GM12878 (cell line): ENCODE measurements at regions not wholly inside any gene's neighbourhood (a gene's known extent, or its start where the extent isn't known, plus 50 kb on each side); places are given as distances from the start of the nearest gene placed in this dataset.

Source experiments
- ATAC-seq: fragments of 200-7000 bp; cut with Tn5 transposase; 3 replicates; pipeline ENCODE4 v1.9.1; 2020; ENCODE audit warnings: mild to moderate bottlenecking, moderate library complexity
- BruUV-seq: library from RNA; stranded (reverse); fragments of 400-500 nt; replicated peaks from 2 replicates; lab custom pipeline; 2021; lab: Mats Ljungman, UMichigan
- CTCF ChIA-PET: fragments of 300-600 bp; sonication (Branson Sonifier 250); formaldehyde crosslinking; extraction: SDS; loops from one replicate; lab custom pipeline; 2021; ENCODE audit warnings: inconsistent platforms; lab: Yijun Ruan, JAX
- POLR2A ChIA-PET: fragments of 350-600 bp; formaldehyde crosslinking; extraction: SDS; loops from one replicate; lab custom pipeline; 2021; ENCODE audit warnings: inconsistent platforms; lab: Charles Lee
- RAD21 ChIA-PET: fragments of 300-600 bp; sonication (Branson Sonifier 250); formaldehyde crosslinking; loops from one replicate; lab custom pipeline; 2023; ENCODE audit warnings: antibody characterized with exemption; ENCODE audit not compliant: unreplicated experiment; lab: Charles Lee
- SMC1A ChIA-PET: fragments of 300-600 bp; sonication (Branson Sonifier 250); formaldehyde crosslinking; loops from one replicate; lab custom pipeline; 2023; ENCODE audit not compliant: unreplicated experiment, uncharacterized antibody; lab: Charles Lee
- DNase-seq: peaks from one replicate; pipeline ENCODE4 v3.0.0-alpha.2; 2011; ENCODE audit warnings: low read depth, low spot score
- FAIRE-seq: peaks from 3 replicates; lab custom pipeline; 2011; peaks lifted over from hg19 to GRCh38; lab: Jason Lieb, UNC
- H2AFZ ChIP-seq: 2 replicates; pipeline ENCODE4 v1.6.0; 2011; ENCODE audit warnings: low read depth, low read length, control low read depth; ENCODE audit not compliant: control insufficient read depth
- H3K27ac ChIP-seq: 2 replicates; pipeline ENCODE4 v1.5.1; 2011; ENCODE audit warnings: control low read depth; ENCODE audit not compliant: control insufficient read depth, insufficient read depth
- H3K27me3 ChIP-seq, 2 experiments: replicated peaks in 1 of 2; 2 replicates each; pipeline versions ENCODE4 v1.6.0 to v1.6.1; 2011; ENCODE audit warnings: low read length in 1 of 2; ENCODE audit not compliant: control insufficient read depth in 2 of 2, insufficient read depth in 2 of 2
- H3K36me3 ChIP-seq, 2 experiments: 2 replicates each; pipeline ENCODE4 v1.5.1; 2011; ENCODE audit warnings: low read length in 1 of 2; ENCODE audit not compliant: control insufficient read depth in 2 of 2, insufficient read depth in 2 of 2
- H3K4me1 ChIP-seq: 2 replicates; pipeline ENCODE4 v1.6.1; 2011; ENCODE audit warnings: mild to moderate bottlenecking, low read length, moderate library complexity, mixed read lengths; ENCODE audit not compliant: control insufficient read depth, insufficient read depth
- H3K4me2 ChIP-seq: 2 replicates; pipeline ENCODE4 v1.6.0; 2011; ENCODE audit warnings: control low read depth; ENCODE audit not compliant: control insufficient read depth, insufficient read depth
- H3K4me3 ChIP-seq: fragments of 200-600 bp; sonication (generic); 2 replicates; pipeline ENCODE4 v1.5.1; 2016
- H3K79me2 ChIP-seq: 2 replicates; pipeline ENCODE4 v1.6.0; 2011; ENCODE audit warnings: low read length; ENCODE audit not compliant: control insufficient read depth, insufficient read depth
- H3K9ac ChIP-seq: 2 replicates; pipeline ENCODE4 v1.8.0; 2011; ENCODE audit warnings: low read length, control low read depth, mixed read lengths; ENCODE audit not compliant: control insufficient read depth, insufficient read depth
- H3K9me3 ChIP-seq: replicated peaks from 3 replicates; pipeline ENCODE4 v1.5.1; 2011; ENCODE audit warnings: mild to moderate bottlenecking, low read length; ENCODE audit not compliant: control insufficient read depth, insufficient read depth
- H4K20me1 ChIP-seq: 2 replicates; pipeline ENCODE4 v1.6.0; 2011; ENCODE audit not compliant: control insufficient read depth, insufficient read depth
- BHLHE40 ChIP-seq, 2 experiments: fragments of 450-650 bp in 1 of 2; IDR thresholded peaks; 2 replicates each; pipeline ENCODE4 v1.6.1; 2011 to 2017; ENCODE audit warnings: low read depth in 2 of 2, borderline replicate concordance in 1 of 2, improper control_type of control experiment in 1 of 2, low read length in 1 of 2, mild to moderate bottlenecking in 1 of 2
- DPF2 ChIP-seq: fragments of 450-650 bp; IDR thresholded peaks from 2 replicates; pipeline ENCODE4 v1.6.1; 2017; ENCODE audit warnings: mild to moderate bottlenecking
- EED ChIP-seq: sonication (generic); IDR thresholded peaks from 2 replicates; pipeline ENCODE4 v1.6.1; 2016; ENCODE audit warnings: antibody characterized with exemption, low read depth
- EP300 ChIP-seq, 2 experiments: fragments of 150-350 bp in 1 of 2; IDR thresholded peaks; 2 replicates each; pipeline ENCODE4 v1.6.1; 2011 to 2012; ENCODE audit warnings: low read depth in 2 of 2, low read length in 2 of 2, borderline replicate concordance in 1 of 2, improper control_type of control experiment in 1 of 2, inconsistent platforms in 1 of 2; ENCODE audit not compliant: control insufficient read depth in 1 of 2
- ESRRA ChIP-seq: IDR thresholded peaks from 2 replicates; pipeline ENCODE4 v1.6.1; 2012; ENCODE audit warnings: mild to moderate bottlenecking, low read length, improper control_type of control experiment
- HCFC1 ChIP-seq: fragments of 150-350 bp; IDR thresholded peaks from 2 replicates; pipeline ENCODE4 v1.6.1; 2014; ENCODE audit warnings: low read length
- IRF4 ChIP-seq: IDR thresholded peaks from 2 replicates; pipeline ENCODE4 v1.6.1; 2011; ENCODE audit warnings: low read depth, low read length
- MEF2B ChIP-seq: fragments of 450-650 bp; IDR thresholded peaks from 2 replicates; pipeline ENCODE4 v1.6.1; 2018; ENCODE audit warnings: mild to moderate bottlenecking, moderate library complexity; ENCODE audit not compliant: partially characterized antibody, poor library complexity, severe bottlenecking
- NFYB ChIP-seq: IDR thresholded peaks from 2 replicates; pipeline ENCODE4 v1.6.1; 2011; ENCODE audit warnings: low read depth, mild to moderate bottlenecking, low read length, improper control_type of control experiment, moderate library complexity; ENCODE audit not compliant: insufficient read depth
- PRDM15 ChIP-seq: fragments of 450-650 bp; formaldehyde crosslinking; IDR thresholded peaks from 2 replicates; pipeline ENCODE4 v1.4.0; 2020; ENCODE audit warnings: mild to moderate bottlenecking, moderate library complexity
- RAD51 ChIP-seq: fragments of 450-650 bp; IDR thresholded peaks from 2 replicates; pipeline ENCODE4 v1.6.1; 2016; ENCODE audit warnings: moderate library complexity, mild to moderate bottlenecking, inconsistent platforms
- RCOR1 ChIP-seq: conservative IDR thresholded peaks from 2 replicates; pipeline ENCODE4 v1.6.1; 2012; ENCODE audit warnings: low read depth, low read length, improper control_type of control experiment
- REST ChIP-seq: IDR thresholded peaks from 2 replicates; pipeline ENCODE4 v1.6.1; 2012; ENCODE audit warnings: mild to moderate bottlenecking, low read depth, low read length
- SMC3 ChIP-seq: IDR thresholded peaks from 2 replicates; pipeline ENCODE4 v1.6.1; 2011; ENCODE audit warnings: low read length, improper control_type of control experiment, borderline replicate concordance
- SPI1 ChIP-seq: IDR thresholded peaks from 2 replicates; pipeline ENCODE4 v1.6.1; 2011; ENCODE audit warnings: low read depth, mild to moderate bottlenecking, low read length, moderate library complexity, borderline replicate concordance; ENCODE audit not compliant: insufficient read depth
- SRF ChIP-seq, 2 experiments: IDR thresholded peaks; 2 replicates each; pipeline ENCODE4 v1.6.1; 2011; ENCODE audit warnings: low read depth in 2 of 2, low read length in 2 of 2, mild to moderate bottlenecking in 1 of 2, moderate library complexity in 1 of 2
- TCF12 ChIP-seq: IDR thresholded peaks from 2 replicates; pipeline ENCODE4 v1.6.1; 2011; ENCODE audit warnings: low read depth, mild to moderate bottlenecking, low read length
- ZNF622 ChIP-seq: fragments of 450-650 bp; IDR thresholded peaks from 2 replicates; pipeline ENCODE4 v1.6.1; 2017; ENCODE audit warnings: mild to moderate bottlenecking, inconsistent platforms
- WGBS: methylation state at CpG from one replicate; pipeline ENCODE4 v1.1.6; 2016; ENCODE audit warnings: low lambda C conversion rate; ENCODE audit not compliant: insufficient replicate concordance, insufficient coverage; ENCODE audit errors: missing lambda C conversion rate; 5-methylcytosine and 5-hydroxymethylcytosine counted together
- in situ Hi-C: fragments of 300-500 bp; cut with MboI; formaldehyde crosslinking; loops from 9 replicates; pipeline ENCODE4 v1.14.3; 2018; ENCODE audit warnings: mixed read lengths
- intact Hi-C: fragments of 100-400 bp; cut with micrococcal nuclease; formaldehyde crosslinking; loops from one replicate; pipeline ENCODE4 v1.14.2; 2022; ENCODE audit not compliant: unreplicated experiment

- no peaks in the 10 kb centered on the region for H3K9me3 ChIP-seq
- ChIA-PET SMC1A (no interaction called here), CTCF (interaction anchor here (0.9 to 1.6 kb wide), 3 partner anchors 10 to 130 kb away, joined by 3 to 6 read pairs (median 5); no protein-coding TSS in a partner anchor), POLR2A (no interaction called here), RAD21 (no interaction called here)
- H4K20me1 ChIP-seq = no peaks in the 10 kb centered on the region
- no peak overlapping the region for H3K27ac ChIP-seq
- no peaks in the 10 kb centered on the region for H3K36me3 ChIP-seq
- H3K4me3 ChIP-seq = no peak overlapping the region
- in situ Hi-C loops (no loop called here), intact Hi-C loops (no loop called here)
- no peak for DNase-seq
- WGBS = 6% methylated on average over 18 of the region's 18 CpGs
- H3K9ac ChIP-seq = no peak overlapping the region
- no peaks in the 10 kb centered on the region for H3K79me2 ChIP-seq
- no TSS peak for BruUV-seq
- H2AFZ ChIP-seq = no peak overlapping the region
- H3K27me3 ChIP-seq = no peaks in the 10 kb centered on the region; a peak in 1 of 4 replicates
- FAIRE-seq = no peak
- ATAC-seq = peak; percentile 64
- peak overlapping the region; percentile 44 for H3K4me2 ChIP-seq
- H3K4me1 ChIP-seq = peaks cover 8% of the 10 kb centered on the region
- no peak for TF ChIP-seq REST
- no peak for TF ChIP-seq EED
- TF ChIP-seq MEF2B = peak; percentile 35
- no peak for TF ChIP-seq ZNF622
- TF ChIP-seq NFYB = no peak
- no peak for TF ChIP-seq SRF (IDR thresholded peaks at IDR 0.05; ENCODE audit: low read depth in 2 of 2, low read length in 2 of 2)
- no peak for TF ChIP-seq RCOR1
- TF ChIP-seq IRF4 = no peak
- no peak for TF ChIP-seq DPF2
- peak; percentile 25 to 42; a peak in 2 of 4 replicates for TF ChIP-seq BHLHE40 (IDR thresholded peaks at IDR 0.05; ENCODE audit: borderline replicate concordance in 1 of 2, low read depth in 2 of 2, low read length in 1 of 2)
- TF ChIP-seq SMC3 = no peak
- TF ChIP-seq HCFC1 = no peak
- no peak for TF ChIP-seq PRDM15 (CRISPR knock-in tag)
- no peak for TF ChIP-seq RAD51
- TF ChIP-seq EP300 (IDR thresholded peaks at IDR 0.05; ENCODE audit: borderline replicate concordance in 1 of 2, control insufficient read depth in 1 of 2, low read depth in 2 of 2, low read length in 2 of 2) = no peak
- TF ChIP-seq SPI1 = no peak
- TF ChIP-seq TCF12 = no peak
- TF ChIP-seq ESRRA = no peak
These were observed 132.4 kb upstream of the GSE1 start for GRCh38 chr16:85480727-85481101.
